HepG2 (cell line): ENCODE measurements at regions not wholly inside any gene's neighbourhood (a gene's known extent, or its start where the extent isn't known, plus 50 kb on each side); places are given as distances from the start of the nearest gene placed in this dataset.

Experiments
- ATAC-seq: fragments of 200-7000 bp; cut with Tn5 transposase; 3 replicates; pipeline ENCODE4 v1.9.1; 2020; ENCODE audit warnings: mild to moderate bottlenecking, moderate library complexity
- BruUV-seq: library from RNA; stranded (reverse); fragments of 400-500 nt; replicated peaks from 2 replicates; lab custom pipeline; 2021; lab: Mats Ljungman, UMichigan
- CTCF ChIA-PET: fragments of 300-600 bp; formaldehyde crosslinking; extraction: SDS; loops from one replicate; lab custom pipeline; 2021; ENCODE audit warnings: low total read pairs, inconsistent platforms, low intra/inter-chr PET ratio; lab: Yijun Ruan, JAX
- POLR2A ChIA-PET: fragments of 350-600 bp; sonication (Branson Sonifier 250); formaldehyde crosslinking; loops from one replicate; lab custom pipeline; 2020; ENCODE audit warnings: antibody characterized with exemption, inconsistent platforms; lab: Yijun Ruan, JAX
- DNase-seq: peaks from one replicate; pipeline ENCODE4 v3.0.0-alpha.2; 2015; ENCODE audit warnings: low spot score
- FAIRE-seq: peaks from 3 replicates; lab custom pipeline; 2011; peaks lifted over from hg19 to GRCh38; lab: Jason Lieb, UNC
- H2AFZ ChIP-seq: one replicate; pipeline ENCODE4 v1.6.1; 2011; ENCODE audit warnings: low read length, inconsistent platforms
- H3K27ac ChIP-seq: fragments of 300-600 bp; 3 replicates; pipeline ENCODE4 v1.8.0; 2011; ENCODE audit warnings: mixed run types, mild to moderate bottlenecking, mixed read lengths, low read length, inconsistent platforms; ENCODE audit not compliant: insufficient read depth; ENCODE audit errors: extremely low read length
- H3K27me3 ChIP-seq, 2 experiments: fragments of 200-600 bp in 1 of 2; 2 replicates in 1 of 2; 3 replicates in 1 of 2; pipeline versions ENCODE4 v1.6.0 to v1.8.0; 2011; ENCODE audit warnings: low read length in 2 of 2, mild to moderate bottlenecking in 2 of 2, moderate library complexity in 2 of 2, inconsistent platforms in 1 of 2; ENCODE audit not compliant: insufficient read depth in 2 of 2, control insufficient read depth in 1 of 2
- H3K36me3 ChIP-seq, 2 experiments: fragments of 200-600 bp in 1 of 2; replicated peaks in 1 of 2; 2 replicates in 1 of 2; 3 replicates in 1 of 2; pipeline versions ENCODE4 v1.5.1 to v1.8.0; 2011; ENCODE audit warnings: low read length in 2 of 2, inconsistent platforms in 1 of 2; ENCODE audit not compliant: insufficient read depth in 2 of 2, control insufficient read depth in 1 of 2
- H3K4me1 ChIP-seq: 2 replicates; pipeline ENCODE4 v1.5.1; 2012; ENCODE audit warnings: low read length, inconsistent platforms; ENCODE audit not compliant: insufficient read depth
- H3K4me2 ChIP-seq: 2 replicates; pipeline ENCODE4 v1.6.0; 2011; ENCODE audit warnings: low read depth, low read length, inconsistent platforms
- H3K4me3 ChIP-seq, 3 experiments: fragments of 200-600 bp in 1 of 3; sonication (generic), shearing (Covaris generic) in 1 of 3; replicated peaks in 1 of 3; 2 replicates each; pipeline ENCODE4 v1.5.1; 2011 to 2016; ENCODE audit warnings: low read length in 3 of 3, inconsistent platforms in 2 of 3, low read depth in 2 of 3, mild to moderate bottlenecking in 2 of 3, control low read depth in 1 of 3, mixed read lengths in 1 of 3; ENCODE audit not compliant: insufficient read depth in 1 of 3
- H3K79me2 ChIP-seq: one replicate; pipeline ENCODE4 v1.6.1; 2011; ENCODE audit warnings: low read length, inconsistent platforms; ENCODE audit not compliant: insufficient read depth
- H3K9ac ChIP-seq: 2 replicates; pipeline ENCODE4 v1.6.0; 2011; ENCODE audit warnings: mild to moderate bottlenecking, low read depth, low read length, inconsistent platforms; ENCODE audit not compliant: insufficient read depth
- H3K9me3 ChIP-seq: 2 replicates; pipeline ENCODE4 v1.5.1; 2012; ENCODE audit warnings: mild to moderate bottlenecking, low read length
- H4K20me1 ChIP-seq: 2 replicates; pipeline ENCODE4 v1.6.0; 2011; ENCODE audit warnings: inconsistent platforms, mild to moderate bottlenecking, low read length, moderate library complexity; ENCODE audit not compliant: insufficient read depth
- FOXP1 ChIP-seq, 2 experiments: fragments of 450-650 bp in 1 of 2; IDR thresholded peaks; 2 replicates each; pipeline ENCODE4 v1.6.1; 2017 to 2018; ENCODE audit warnings: antibody characterized with exemption in 1 of 2
- LCORL ChIP-seq, 2 experiments: fragments of 450-650 bp in 1 of 2; sonication (generic) in 1 of 2; formaldehyde crosslinking in 1 of 2; IDR thresholded peaks; 2 replicates each; pipeline versions ENCODE4 v1.5.0 to v1.6.1; 2017 to 2020; ENCODE audit warnings: antibody characterized with exemption in 1 of 2, missing genetic modification reagents in 1 of 2
- MAFG ChIP-seq: sonication (generic); formaldehyde crosslinking; IDR thresholded peaks from 2 replicates; pipeline ENCODE4 v1.5.1; 2020; ENCODE audit warnings: mild to moderate bottlenecking, missing genetic modification reagents
- PHF20 ChIP-seq: sonication (generic); formaldehyde crosslinking; IDR thresholded peaks from 2 replicates; pipeline ENCODE4 v1.5.0; 2020; ENCODE audit warnings: mild to moderate bottlenecking, missing genetic modification reagents
- SNAPC2 ChIP-seq: sonication (generic); formaldehyde crosslinking; IDR thresholded peaks from 2 replicates; pipeline ENCODE4 v1.8.1; 2022; ENCODE audit warnings: mild to moderate bottlenecking, missing genetic modification reagents
- TSC22D2 ChIP-seq: sonication (generic); formaldehyde crosslinking; IDR thresholded peaks from 2 replicates; pipeline ENCODE4 v1.5.1; 2020; ENCODE audit warnings: missing genetic modification reagents, mild to moderate bottlenecking, borderline replicate concordance
- ZBTB33 ChIP-seq: sonication (generic); formaldehyde crosslinking; IDR thresholded peaks from 2 replicates; pipeline ENCODE4 v1.4.0; 2020; ENCODE audit warnings: missing genetic modification reagents
- ZNF672 ChIP-seq: sonication (generic); formaldehyde crosslinking; IDR thresholded peaks from 2 replicates; pipeline ENCODE4 v1.8.1; 2022; ENCODE audit warnings: missing genetic modification reagents
- ZNF776 ChIP-seq: sonication (generic); formaldehyde crosslinking; IDR thresholded peaks from 2 replicates; pipeline ENCODE4 v1.4.0; 2020; ENCODE audit warnings: mild to moderate bottlenecking, missing genetic modification reagents
- WGBS: methylation state at CpG from one replicate; pipeline ENCODE4 v1.1.6; 2017; ENCODE audit warnings: low lambda C conversion rate; 5-methylcytosine and 5-hydroxymethylcytosine counted together
- in situ Hi-C: cut with HindIII; loops from 2 replicates; pipeline ENCODE4 v1.10.0; 2017; ENCODE audit warnings: low pct_unique_long_range_greater_than_20kb; ENCODE audit not compliant: extremely low pct_ligation_motif_present
- intact Hi-C: fragments of 100-400 bp; cut with micrococcal nuclease; formaldehyde crosslinking; loops from one replicate; pipeline ENCODE4 v1.10.0; 2022; ENCODE audit not compliant: unreplicated experiment
- TF ChIP-seq, protein P1 (sequence below): sonication (generic); formaldehyde crosslinking; IDR thresholded peaks from 2 replicates; pipeline ENCODE4 v1.4.0; 2020; ENCODE audit warnings: missing genetic modification reagents
- TF ChIP-seq, protein P2 (sequence below): IDR thresholded peaks from 2 replicates; pipeline ENCODE4 v1.6.1; 2016; ENCODE audit warnings: low read depth, borderline replicate concordance

GRCh38 chr10:36597756-36598320 is 527.6 kb upstream of the ANKRD30A start:
- Histone ChIP-seq H3K4me3 (no peak overlapping the region), H3K9ac (no peak overlapping the region), H3K27me3 (no peaks in the 10 kb centered on the region), H3K27ac (no peak overlapping the region), H3K4me1 (no peaks in the 10 kb centered on the region), H2AFZ (no peak overlapping the region), H3K9me3 (no peaks in the 10 kb centered on the region), H3K4me2 (no peak overlapping the region), H3K36me3 (no peaks in the 10 kb centered on the region), H4K20me1 (no peaks in the 10 kb centered on the region), H3K79me2 (no peaks in the 10 kb centered on the region)
- ATAC-seq (no peak), DNase-seq (no peak), FAIRE-seq (no peak)
- intact Hi-C loops (no loop called here), in situ Hi-C loops (no loop called here)
- CTCF ChIA-PET: no interaction called here
- POLR2A ChIA-PET: no interaction called here
- TF ChIP-seq, protein P1, sequence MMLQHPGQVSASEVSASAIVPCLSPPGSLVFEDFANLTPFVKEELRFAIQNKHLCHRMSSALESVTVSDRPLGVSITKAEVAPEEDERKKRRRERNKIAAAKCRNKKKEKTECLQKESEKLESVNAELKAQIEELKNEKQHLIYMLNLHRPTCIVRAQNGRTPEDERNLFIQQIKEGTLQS (CRISPR knock-in tag): no peak
- TF ChIP-seq, protein P2, sequence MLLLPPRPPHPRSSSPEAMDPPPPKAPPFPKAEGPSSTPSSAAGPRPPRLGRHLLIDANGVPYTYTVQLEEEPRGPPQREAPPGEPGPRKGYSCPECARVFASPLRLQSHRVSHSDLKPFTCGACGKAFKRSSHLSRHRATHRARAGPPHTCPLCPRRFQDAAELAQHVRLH (CRISPR knock-in tag): no peak
- TF ChIP-seq ZNF776 (CRISPR knock-in tag) (no peak), MAFG (CRISPR knock-in tag) (no peak), FOXP1 (IDR thresholded peaks at IDR 0.05) (no peak), FOXP1 (CRISPR knock-in tag; IDR thresholded peaks at IDR 0.05) (no peak), LCORL (IDR thresholded peaks at IDR 0.05) (no peak), LCORL (CRISPR knock-in tag; IDR thresholded peaks at IDR 0.05) (no peak), PHF20 (no peak), SNAPC2 (CRISPR knock-in tag) (no peak), ZBTB33 (no peak), ZNF672 (CRISPR knock-in tag) (no peak), TSC22D2 (CRISPR knock-in tag) (no peak)
- WGBS: 3% methylated on average over 3 of the region's 3 CpGs
- no TSS peak for BruUV-seq
